EL (cell line): ENCODE measurements at regions not wholly inside any gene's neighbourhood (a gene's known extent, or its start where the extent isn't known, plus 50 kb on each side); places are given as distances from the start of the nearest gene placed in this dataset.

ENCODE experiments used
- DNase-seq: peaks from one replicate; pipeline ENCODE4 v3.0.0-alpha.2; 2016

DNA sequence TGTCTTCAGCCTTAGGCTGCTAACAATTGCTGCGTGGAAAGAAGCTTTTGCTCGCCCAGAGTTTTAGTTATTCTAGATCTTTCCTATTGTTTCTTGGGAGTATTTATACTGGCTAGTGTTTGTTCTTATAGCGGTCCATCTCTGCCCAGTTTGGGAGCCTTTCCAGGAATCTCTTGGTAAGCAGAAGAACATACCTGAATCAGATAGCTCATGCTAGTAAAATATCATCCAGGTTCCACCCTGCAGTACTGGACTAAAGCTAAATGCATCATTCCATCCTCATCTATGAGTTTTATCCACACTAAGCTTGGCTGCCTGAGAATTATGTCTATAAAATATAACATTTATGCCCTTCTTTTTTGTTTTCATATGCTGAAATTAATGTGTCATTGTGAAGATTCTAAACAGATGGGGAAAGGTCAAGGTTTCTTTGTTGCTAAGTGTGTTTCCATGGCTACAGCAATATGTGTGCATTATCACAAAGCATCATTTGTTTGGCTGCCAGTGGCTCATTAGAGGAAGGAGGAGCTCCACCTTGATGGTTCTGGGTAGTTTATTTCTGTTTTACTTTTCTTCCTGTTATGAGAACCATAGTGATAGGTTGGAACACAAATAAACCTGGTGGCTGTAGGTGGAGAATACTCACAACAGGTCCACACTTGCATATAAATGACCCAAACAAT, 182.8 kb downstream of the PIK3C3 start:
- no peak for DNase-seq

- DNase-seq, result peak; percentile 4
Measured at GRCh38 chr18:42141439-42141838, 186.4 kb downstream of the PIK3C3 start.

DNA sequence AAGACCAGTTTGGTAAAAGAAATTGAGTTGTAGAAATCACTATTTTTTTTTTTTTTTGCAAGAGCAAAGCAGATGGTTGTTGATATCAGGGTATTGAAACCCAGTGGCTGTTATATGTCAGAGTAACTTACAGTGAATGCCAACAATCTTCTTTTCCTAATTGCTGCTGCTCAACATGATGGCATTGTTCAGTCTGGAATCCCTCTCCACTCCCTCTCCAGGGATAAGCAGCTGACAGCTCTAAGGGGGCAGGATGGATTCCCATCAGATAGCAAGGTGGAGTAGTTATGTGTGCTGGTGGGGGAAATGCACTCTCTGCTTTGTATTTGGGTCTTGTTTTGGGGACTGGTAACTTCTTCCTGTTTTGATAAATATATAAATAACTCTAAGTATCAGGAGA, 200.0 kb downstream of the PIK3C3 start:
- DNase-seq, result no peak

DNA sequence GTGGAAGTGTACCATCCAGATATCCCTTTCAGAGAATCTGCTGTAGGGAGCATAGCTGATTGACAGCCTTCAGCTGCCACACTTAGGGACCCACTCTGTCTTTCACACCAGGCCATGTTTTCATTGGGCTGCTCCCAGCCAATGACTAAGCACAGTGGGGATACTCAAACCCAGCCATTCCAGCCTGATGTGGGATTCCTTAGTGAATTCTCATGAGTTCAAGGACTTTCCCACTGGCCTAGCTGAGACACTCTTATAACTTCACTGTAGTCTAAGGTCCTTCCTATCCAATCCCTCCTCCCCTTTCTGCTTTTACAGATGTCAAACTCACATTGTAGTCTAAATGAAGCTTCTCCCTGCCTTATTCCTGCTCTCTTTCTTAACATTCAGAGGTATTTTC, 201.2 kb downstream of the PIK3C3 start:
- no peak for DNase-seq

GRCh38 chr18:42157420-42157819, 202.4 kb downstream of the PIK3C3 start:
- no peak for DNase-seq

- no peak for DNase-seq
Measured at GRCh38 chr18:42157878-42158277, 202.8 kb downstream of the PIK3C3 start.

DNA sequence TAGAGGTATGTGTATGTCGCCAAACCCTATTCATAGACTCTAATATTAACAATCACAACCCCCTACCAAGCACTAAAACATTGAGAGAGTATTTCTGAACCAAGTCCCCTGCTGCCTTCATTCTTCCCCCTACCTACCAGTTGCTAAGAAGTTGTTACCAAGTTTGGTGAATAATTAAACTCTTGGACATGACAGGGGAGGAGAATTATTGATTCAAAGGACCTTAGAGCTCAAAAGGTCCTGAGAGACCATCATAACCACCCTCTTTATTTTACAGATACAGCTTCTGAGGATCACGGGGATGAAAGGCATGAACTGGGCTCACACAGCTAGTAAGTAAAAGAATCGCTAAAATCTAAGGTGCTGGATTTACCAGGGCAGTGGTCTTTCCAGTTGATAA, 204.1 kb downstream of the PIK3C3 start:
- DNase-seq, result no peak

DNA sequence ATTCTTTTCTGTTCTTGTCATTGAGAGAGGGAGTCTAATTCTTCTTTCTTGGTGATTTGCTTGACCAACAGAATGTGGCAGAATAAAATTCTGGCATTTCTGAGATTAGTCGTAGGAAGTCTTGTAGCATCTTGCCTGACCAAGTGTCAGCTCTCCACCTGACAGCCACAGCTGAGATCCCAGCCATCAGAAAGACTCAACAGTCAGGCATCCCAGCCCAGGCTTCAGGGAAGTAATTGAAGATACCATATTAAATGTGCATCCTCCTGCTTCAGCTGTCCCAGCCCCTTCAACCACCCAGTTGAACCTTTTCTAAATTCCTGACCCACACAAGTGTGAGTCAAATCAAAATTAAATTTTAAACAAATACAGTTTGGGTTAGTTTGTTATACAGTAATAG, 208.3 kb downstream of the PIK3C3 start:
- DNase-seq, result no peak

GRCh38 chr18:42164556-42164955, 209.5 kb downstream of the PIK3C3 start:
- DNase-seq, result no peak

- DNase-seq, result no peak
Measured at GRCh38 chr18:42165922-42166513, 211.0 kb downstream of the PIK3C3 start.

DNA sequence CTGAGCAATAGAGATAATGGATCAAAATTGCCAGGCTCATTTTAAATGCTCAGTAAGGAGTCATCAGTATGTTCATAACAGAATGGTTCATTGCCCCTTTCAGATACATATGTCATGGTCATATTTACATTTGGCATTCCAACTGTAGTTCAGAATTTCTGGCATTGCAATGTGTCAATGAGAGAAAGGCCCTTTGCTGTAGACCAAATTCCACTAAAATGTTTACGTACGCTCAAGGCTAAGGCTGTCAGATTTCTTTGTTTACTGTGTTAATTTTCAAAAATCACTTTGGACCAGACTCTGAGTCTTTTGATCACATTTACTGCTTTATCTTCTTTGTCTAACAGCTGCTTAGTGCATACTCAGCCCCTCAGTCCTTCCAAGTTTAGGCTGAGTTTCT, 213.5 kb downstream of the PIK3C3 start:
- DNase-seq, result no peak

- DNase-seq, result no peak
Measured at GRCh38 chr18:42168907-42169306, 213.9 kb downstream of the PIK3C3 start.

DNA sequence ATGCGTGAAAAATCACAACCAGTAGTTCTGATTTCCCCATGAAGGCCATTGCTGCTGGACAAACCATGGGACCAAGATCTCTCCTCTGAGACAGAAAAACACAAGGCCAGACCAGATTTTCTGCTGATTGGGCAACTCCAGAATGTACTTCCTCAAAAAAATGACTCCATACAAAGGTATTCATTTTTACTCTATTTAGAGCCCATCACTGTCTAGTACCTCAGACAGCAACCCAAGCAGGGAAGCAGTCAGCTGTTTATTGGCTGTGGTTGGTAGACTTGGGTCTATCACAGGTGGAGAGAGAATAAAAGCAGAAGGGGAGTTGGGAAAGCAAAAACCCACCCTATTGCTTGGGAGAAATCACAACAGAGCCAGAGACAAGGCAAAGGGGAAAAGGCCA, 219.9 kb downstream of the PIK3C3 start:
- peak; percentile 3 for DNase-seq

DNA sequence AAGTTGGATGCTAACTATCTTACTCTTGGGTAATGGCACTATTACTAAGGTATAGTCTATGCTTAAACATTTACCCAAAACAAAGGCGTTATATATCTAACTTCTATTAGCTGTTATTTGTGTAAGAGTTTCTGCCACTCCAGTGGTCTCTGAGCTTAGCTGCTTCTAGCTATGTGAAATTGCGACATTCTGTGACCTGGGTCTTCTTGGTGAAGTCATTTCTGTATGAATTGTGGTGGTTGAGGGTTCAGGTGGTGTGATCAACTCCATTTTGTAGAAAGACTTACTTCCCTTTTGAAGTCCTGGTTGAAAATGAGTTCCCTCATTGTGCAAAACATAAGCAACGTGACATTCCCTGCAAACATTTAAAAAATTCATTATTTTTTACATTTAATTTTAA, 221.6 kb downstream of the PIK3C3 start:
- no peak for DNase-seq

GRCh38 chr18:42177390-42177789, 222.4 kb downstream of the PIK3C3 start:
- DNase-seq, result no peak

- no peak for DNase-seq
Measured at GRCh38 chr18:42178376-42179080, 223.5 kb downstream of the PIK3C3 start.

GRCh38 chr18:42179542-42180121, 224.6 kb downstream of the PIK3C3 start:
- DNase-seq, result no peak

- DNase-seq, result no peak
Measured at GRCh38 chr18:42181474-42181873, 226.4 kb downstream of the PIK3C3 start.

DNA sequence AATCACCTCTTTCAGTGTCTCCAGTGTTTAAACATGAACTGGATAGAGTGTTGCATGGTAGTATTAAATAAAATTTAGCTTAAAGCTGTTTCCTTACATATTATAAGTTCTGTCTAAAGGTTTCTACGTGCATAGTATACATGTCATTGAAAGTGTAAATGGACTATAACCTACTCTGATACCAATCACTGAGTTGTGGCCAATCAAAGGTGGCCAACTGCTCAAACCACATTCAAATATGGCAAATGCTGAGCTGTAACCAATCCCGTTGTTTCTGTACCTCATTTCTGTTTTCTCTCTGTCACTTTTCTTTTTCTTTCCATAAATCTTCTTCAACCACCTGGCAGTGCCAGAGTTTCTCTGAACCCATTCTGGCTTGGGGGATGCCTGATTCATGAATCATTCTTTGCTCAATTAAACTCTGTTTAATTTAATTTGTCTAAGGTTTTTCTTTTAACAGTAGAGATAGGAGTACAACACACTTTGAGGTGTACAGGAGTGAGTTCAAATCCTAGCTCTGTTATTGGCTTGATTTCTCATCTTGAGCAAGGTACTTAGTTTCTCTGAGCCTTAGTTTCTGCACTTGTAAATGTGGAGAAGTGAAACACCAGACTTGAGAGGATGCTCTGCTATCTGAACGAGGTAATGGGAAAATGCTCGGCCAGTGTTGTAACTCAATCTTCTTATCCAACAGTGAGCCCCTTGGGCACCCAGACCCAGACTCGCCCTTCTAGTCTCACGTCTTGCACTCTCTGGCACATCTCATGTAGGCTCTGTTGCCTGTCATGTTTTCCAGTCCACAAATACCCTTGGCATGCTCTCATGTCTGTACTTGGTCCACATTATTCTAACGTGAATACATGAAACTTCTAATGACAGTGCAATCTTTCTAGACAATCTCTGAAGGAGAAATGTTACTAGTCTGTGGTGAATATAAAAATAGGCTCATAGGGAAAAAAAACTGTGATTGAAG, 228.0 kb downstream of the PIK3C3 start:
- peak; percentile 40 for DNase-seq

- DNase-seq, result peak; percentile 86
Measured at GRCh38 chr18:42183746-42184145, 228.7 kb downstream of the PIK3C3 start.

DNA sequence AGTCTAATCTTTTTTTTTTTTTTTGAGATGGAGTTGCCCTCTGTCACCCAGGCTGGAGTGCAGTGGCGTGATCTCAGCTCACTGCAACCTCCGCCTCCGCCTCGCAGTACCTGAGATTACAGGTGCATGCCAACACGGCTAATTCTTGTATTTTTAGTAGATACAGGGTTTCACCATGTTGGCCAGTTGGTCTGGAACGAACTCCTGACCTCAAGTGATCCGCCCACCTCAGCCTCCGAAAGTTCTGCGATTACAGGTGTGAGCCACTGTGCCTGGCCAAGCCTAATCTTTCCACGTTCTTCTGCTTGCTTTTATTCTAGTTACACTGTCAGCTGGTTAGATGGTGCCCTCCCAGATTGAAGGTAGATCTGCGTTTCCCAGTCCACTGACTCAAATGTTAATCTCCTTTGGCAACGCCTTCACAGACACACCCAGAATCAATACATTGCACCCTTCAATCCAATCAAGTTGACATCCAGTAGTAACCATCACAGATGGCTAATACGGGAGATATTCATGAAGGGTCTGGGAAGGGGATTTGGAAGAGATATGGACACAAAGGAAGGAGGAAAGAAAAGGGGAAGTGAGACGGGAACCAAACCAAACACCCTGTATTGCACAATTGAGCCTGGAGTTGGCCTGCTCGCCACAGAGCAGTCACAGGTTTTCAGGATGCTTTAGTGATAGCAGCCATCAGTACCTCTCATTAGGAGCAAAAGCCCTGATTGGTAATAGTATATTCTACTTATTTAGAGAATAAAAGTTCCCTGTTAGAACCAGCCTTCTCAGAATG, 229.8 kb downstream of the PIK3C3 start:
- no peak for DNase-seq

GRCh38 chr18:42185486-42185885, 230.5 kb downstream of the PIK3C3 start:
- DNase-seq, result no peak
